ENCODE measurements at regions not wholly inside any gene's neighbourhood (a gene's known extent, or its start where the extent isn't known, plus 50 kb on each side); places are given as distances from the start of the nearest gene placed in this dataset.

GRCh38 chr7:41599760-41600159 is 103.1 kb downstream of the INHBA start:
- H3K79me1 ChIP-seq (ENCODE audit: insufficient read depth, low read depth, low read length, poor library complexity, severe bottlenecking): no peaks in the 10 kb centered on the region
- no peaks in the 10 kb centered on the region for H3K23me2 ChIP-seq (ENCODE audit: insufficient read length, low read depth, low read length, poor library complexity, severe bottlenecking)
- WGBS (ENCODE audit: extremely low coverage, insufficient read length, low lambda C conversion rate): no CpG with 5 or more reads among the region's 4 CpGs
- peak; percentile 72 for DNase-seq
- H3K27ac ChIP-seq (ENCODE audit: insufficient read length, low read depth, low read length): no peak overlapping the region
- H3K4me3 Mint-ChIP-seq: no peak overlapping the region
- no peak overlapping the region for H3K18ac ChIP-seq (ENCODE audit: insufficient read length, low read depth, low read length)
- H3K79me2 ChIP-seq (ENCODE audit: insufficient read depth, low read length): no peaks in the 10 kb centered on the region
- H3K4me2 ChIP-seq (ENCODE audit: insufficient read depth, insufficient read length, low read length): no peak overlapping the region
- no peak overlapping the region for H4K5ac ChIP-seq (ENCODE audit: insufficient read length, low read depth, low read length)
- H2BK15ac ChIP-seq (ENCODE audit: low read depth, low read length): no peak overlapping the region
- H3K14ac ChIP-seq (ENCODE audit: insufficient read depth, low read length): no peak overlapping the region
- H3T11ph ChIP-seq (ENCODE audit: low read length): no peak overlapping the region
- no peaks in the 10 kb centered on the region for H4K20me1 ChIP-seq (ENCODE audit: control insufficient read depth, insufficient read depth, insufficient read length)
- H3K4me1 Mint-ChIP-seq: peaks cover 2 to 9% of the 10 kb centered on the region in 2 experiments
- H3K4me1 ChIP-seq (ENCODE audit: insufficient read depth, low read length): no peaks in the 10 kb centered on the region
- no peak overlapping the region for H4K8ac ChIP-seq (replicated peaks; ENCODE audit: insufficient read length, low read depth, low read length)
- H3K9ac ChIP-seq (ENCODE audit: extremely low read depth, insufficient read length, low read length): no peak overlapping the region
- H3K27ac Mint-ChIP-seq: no peak overlapping the region
- H3K4ac ChIP-seq (ENCODE audit: low read depth, low read length): no peak overlapping the region
- H2BK5ac ChIP-seq (ENCODE audit: insufficient read length, low read length): no peak overlapping the region
- no peaks in the 10 kb centered on the region for H3K27me3 ChIP-seq (ENCODE audit: insufficient read depth, low read length)
- peak overlapping the region; percentile 98 for H2AFZ ChIP-seq (ENCODE audit: low read length)
- no peak overlapping the region for H3K56ac ChIP-seq (ENCODE audit: insufficient read length, low read depth, low read length)
- no peak overlapping the region for H4K91ac ChIP-seq (ENCODE audit: insufficient read length, low read depth, low read length)
- no peak overlapping the region for H2AK5ac ChIP-seq (ENCODE audit: insufficient read length, low read length)
- no peak overlapping the region for H2BK20ac ChIP-seq (ENCODE audit: low read depth, low read length, poor library complexity, severe bottlenecking)
- no peak overlapping the region for H3K23ac ChIP-seq (ENCODE audit: insufficient read length, low read depth, low read length)
- H2BK12ac ChIP-seq (ENCODE audit: insufficient read length, low read depth, low read length): no peak overlapping the region
- peaks cover 8 to 24% (median 13%) of the 10 kb centered on the region in 3 experiments for H3K36me3 Mint-ChIP-seq (ENCODE audit: insufficient read depth in 1 of 3, low read depth in 3 of 3)
- no peak overlapping the region for H2BK120ac ChIP-seq (ENCODE audit: low read depth, low read length, poor library complexity, severe bottlenecking)
- H3K27me3 Mint-ChIP-seq (ENCODE audit: low read depth): no peaks in the 10 kb centered on the region
- H3K9me3 ChIP-seq (ENCODE audit: control insufficient read depth, low read depth, low read length): no peaks in the 10 kb centered on the region
- H3K9me3 Mint-ChIP-seq: peaks cover 17 to 19% of the 10 kb centered on the region in 2 experiments
- TF ChIP-seq, protein P1, sequence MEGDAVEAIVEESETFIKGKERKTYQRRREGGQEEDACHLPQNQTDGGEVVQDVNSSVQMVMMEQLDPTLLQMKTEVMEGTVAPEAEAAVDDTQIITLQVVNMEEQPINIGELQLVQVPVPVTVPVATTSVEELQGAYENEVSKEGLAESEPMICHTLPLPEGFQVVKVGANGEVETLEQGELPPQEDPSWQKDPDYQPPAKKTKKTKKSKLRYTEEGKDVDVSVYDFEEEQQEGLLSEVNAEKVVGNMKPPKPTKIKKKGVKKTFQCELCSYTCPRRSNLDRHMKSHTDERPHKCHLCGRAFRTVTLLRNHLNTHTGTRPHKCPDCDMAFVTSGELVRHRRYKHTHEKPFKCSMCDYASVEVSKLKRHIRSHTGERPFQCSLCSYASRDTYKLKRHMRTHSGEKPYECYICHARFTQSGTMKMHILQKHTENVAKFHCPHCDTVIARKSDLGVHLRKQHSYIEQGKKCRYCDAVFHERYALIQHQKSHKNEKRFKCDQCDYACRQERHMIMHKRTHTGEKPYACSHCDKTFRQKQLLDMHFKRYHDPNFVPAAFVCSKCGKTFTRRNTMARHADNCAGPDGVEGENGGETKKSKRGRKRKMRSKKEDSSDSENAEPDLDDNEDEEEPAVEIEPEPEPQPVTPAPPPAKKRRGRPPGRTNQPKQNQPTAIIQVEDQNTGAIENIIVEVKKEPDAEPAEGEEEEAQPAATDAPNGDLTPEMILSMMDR (conservative IDR thresholded peaks at IDR 0.05): peak; percentile 94

All from H9 (cell line).